Lower leg skin (tissue), 3 donors: ENCODE measurements at regions not wholly inside any gene's neighbourhood (a gene's known extent, or its start where the extent isn't known, plus 50 kb on each side); places are given as distances from the start of the nearest gene placed in this dataset.

Experiments
- CTCF ChIP-seq, 3 donors: fragments of 450-650 bp; IDR thresholded peaks; one replicate each; pipeline ENCODE4 v1.5.1; 2016; ENCODE audit warnings: antibody characterized with exemption in 3 of 3, mild to moderate bottlenecking in 3 of 3, moderate library complexity in 2 of 3
- POLR2A ChIP-seq, 2 donors: fragments of 450-650 bp; IDR thresholded peaks; one replicate each; pipeline ENCODE4 v1.6.1; 2016 to 2017; ENCODE audit warnings: antibody characterized with exemption in 2 of 2, mild to moderate bottlenecking in 1 of 2, moderate library complexity in 1 of 2

GRCh38 chr13:74361274-74361673 is 227.1 kb upstream of the KLF12 start:
- TF ChIP-seq CTCF (IDR thresholded peaks at IDR 0.05), result no peak
- TF ChIP-seq POLR2A (IDR thresholded peaks at IDR 0.05), result no peak
